ENCODE measurements at regions not wholly inside any gene's neighbourhood (a gene's known extent, or its start where the extent isn't known, plus 50 kb on each side); places are given as distances from the start of the nearest gene placed in this dataset.

- H3K4me3 Mint-ChIP-seq = no peak overlapping the region
- DNase-seq (ENCODE audit: low spot score) = no peak
- TF ChIP-seq EZH2phosphoT487 (IDR thresholded peaks at IDR 0.05) (no peak), EZH2 (IDR thresholded peaks at IDR 0.05) (no peak)
Observed at GRCh38 chr7:109261781-109262180, 692.1 kb downstream of the DNAJB9 start.

GRCh38 chr7:109266610-109267009, 696.9 kb downstream of the DNAJB9 start:
- H3K79me2 ChIP-seq (ENCODE audit: low read depth) = no peaks in the 10 kb centered on the region
- no peak for DNase-seq (ENCODE audit: low spot score)
- no peaks in the 10 kb centered on the region for H3K27me3 ChIP-seq
- TF ChIP-seq CTCF (IDR thresholded peaks at IDR 0.05) (no peak), EZH2 (IDR thresholded peaks at IDR 0.05) (no peak), EZH2phosphoT487 (IDR thresholded peaks at IDR 0.05) (no peak)
- H3K27ac ChIP-seq = no peak overlapping the region
- Mint-ChIP-seq H3K4me3 (no peak overlapping the region), H3K9me3 (peaks cover 2% of the 10 kb centered on the region), H3K27ac (no peak overlapping the region), H3K4me1 (no peaks in the 10 kb centered on the region), H3K36me3 (no peaks in the 10 kb centered on the region), H3K27me3 (ENCODE audit: insufficient read depth, low read depth) (no peaks in the 10 kb centered on the region)
- H3K9me3 ChIP-seq (ENCODE audit: low read depth) = no peaks in the 10 kb centered on the region
- no peak overlapping the region for H3K9ac ChIP-seq
- H3K4me1 ChIP-seq = no peaks in the 10 kb centered on the region
- H3K36me3 ChIP-seq = no peaks in the 10 kb centered on the region
- H3K4me2 ChIP-seq = no peak overlapping the region
- H3F3A ChIP-seq (ENCODE audit: low read depth) = no peaks in the 10 kb centered on the region
- no peak overlapping the region for H3K4me3 ChIP-seq
- no peak overlapping the region for H2AFZ ChIP-seq (replicated peaks)
- H4K20me1 ChIP-seq (ENCODE audit: low read depth) = no peaks in the 10 kb centered on the region

More at GRCh38 chr7:109261781-109262180, 692.1 kb downstream of the DNAJB9 start:
- Mint-ChIP-seq H3K36me3 (no peaks in the 10 kb centered on the region), H3K9me3 (peaks cover 2% of the 10 kb centered on the region), H3K4me1 (peaks cover 5% of the 10 kb centered on the region), H3K27ac (no peak overlapping the region), H3K27me3 (ENCODE audit: insufficient read depth, low read depth) (no peaks in the 10 kb centered on the region)
- Histone ChIP-seq H3F3A (ENCODE audit: low read depth) (no peaks in the 10 kb centered on the region), H3K4me2 (no peak overlapping the region), H3K27ac (no peak overlapping the region), H3K27me3 (no peaks in the 10 kb centered on the region), H3K4me1 (peaks cover 4% of the 10 kb centered on the region), H3K4me3 (no peak overlapping the region), H3K36me3 (no peaks in the 10 kb centered on the region), H2AFZ (replicated peaks) (no peak overlapping the region), H3K79me2 (ENCODE audit: low read depth) (no peaks in the 10 kb centered on the region), H4K20me1 (ENCODE audit: low read depth) (no peaks in the 10 kb centered on the region), H3K9me3 (ENCODE audit: low read depth) (no peaks in the 10 kb centered on the region), H3K9ac (no peak overlapping the region)

- H4K20me1 ChIP-seq (ENCODE audit: low read depth) = no peaks in the 10 kb centered on the region
- H3K27ac Mint-ChIP-seq = no peak overlapping the region
- no peaks in the 10 kb centered on the region for H3K79me2 ChIP-seq (ENCODE audit: low read depth)
- no peak for DNase-seq (ENCODE audit: low spot score)
- no peak overlapping the region for H3K4me2 ChIP-seq
- no peak for TF ChIP-seq EZH2phosphoT487 (IDR thresholded peaks at IDR 0.05)
- no peak for TF ChIP-seq EZH2 (IDR thresholded peaks at IDR 0.05)
- TF ChIP-seq CTCF (IDR thresholded peaks at IDR 0.05) = no peak
- no peaks in the 10 kb centered on the region for H3K4me1 Mint-ChIP-seq
- H3K27me3 Mint-ChIP-seq (ENCODE audit: insufficient read depth, low read depth) = peaks cover 2% of the 10 kb centered on the region
- no peak overlapping the region for H3K4me3 ChIP-seq
- no peaks in the 10 kb centered on the region for H3F3A ChIP-seq (ENCODE audit: low read depth)
- no peaks in the 10 kb centered on the region for H3K36me3 Mint-ChIP-seq
- H3K9me3 ChIP-seq (ENCODE audit: low read depth) = no peaks in the 10 kb centered on the region
- no peaks in the 10 kb centered on the region for H3K4me1 ChIP-seq
- H3K27ac ChIP-seq = no peak overlapping the region
- H3K36me3 ChIP-seq = no peaks in the 10 kb centered on the region
- no peaks in the 10 kb centered on the region for H3K9me3 Mint-ChIP-seq
- no peak overlapping the region for H2AFZ ChIP-seq (replicated peaks)
- H3K27me3 ChIP-seq = no peaks in the 10 kb centered on the region
- no peak overlapping the region for H3K4me3 Mint-ChIP-seq
- H3K9ac ChIP-seq = no peak overlapping the region
Observed at GRCh38 chr7:109276348-109276747, 706.7 kb downstream of the DNAJB9 start.

- no peaks in the 10 kb centered on the region for H3K9me3 ChIP-seq (ENCODE audit: low read depth)
- no peak overlapping the region for H3K9ac ChIP-seq
- no peak overlapping the region for H3K4me3 Mint-ChIP-seq
- no peaks in the 10 kb centered on the region for H3K36me3 ChIP-seq
- H3K4me3 ChIP-seq = no peak overlapping the region
- no peak overlapping the region for H3K27ac Mint-ChIP-seq
- no peaks in the 10 kb centered on the region for H3K27me3 ChIP-seq
- no peaks in the 10 kb centered on the region for H4K20me1 ChIP-seq (ENCODE audit: low read depth)
- H3K27ac ChIP-seq = no peak overlapping the region
- TF ChIP-seq CTCF (IDR thresholded peaks at IDR 0.05) (no peak), EZH2phosphoT487 (IDR thresholded peaks at IDR 0.05) (no peak), EZH2 (IDR thresholded peaks at IDR 0.05) (no peak)
- H3K36me3 Mint-ChIP-seq = no peaks in the 10 kb centered on the region
- DNase-seq (ENCODE audit: low spot score) = no peak
- no peaks in the 10 kb centered on the region for H3F3A ChIP-seq (ENCODE audit: low read depth)
- H3K4me2 ChIP-seq = no peak overlapping the region
- no peaks in the 10 kb centered on the region for H3K4me1 Mint-ChIP-seq
- H2AFZ ChIP-seq (replicated peaks) = no peak overlapping the region
- no peaks in the 10 kb centered on the region for H3K79me2 ChIP-seq (ENCODE audit: low read depth)
- peaks cover 2% of the 10 kb centered on the region for H3K27me3 Mint-ChIP-seq (ENCODE audit: insufficient read depth, low read depth)
- H3K9me3 Mint-ChIP-seq = no peaks in the 10 kb centered on the region
- H3K4me1 ChIP-seq = no peaks in the 10 kb centered on the region
Observed at GRCh38 chr7:109282726-109283125, 713.1 kb downstream of the DNAJB9 start.

All from neural progenitor cell (in vitro differentiated cells).